ENCODE measurements at regions not wholly inside any gene's neighbourhood (a gene's known extent, or its start where the extent isn't known, plus 50 kb on each side); places are given as distances from the start of the nearest gene placed in this dataset.

GRCh38 chr2:104028061-104028460 is 825.9 kb upstream of the POU3F3 start:
- TF ChIP-seq, protein P1, sequence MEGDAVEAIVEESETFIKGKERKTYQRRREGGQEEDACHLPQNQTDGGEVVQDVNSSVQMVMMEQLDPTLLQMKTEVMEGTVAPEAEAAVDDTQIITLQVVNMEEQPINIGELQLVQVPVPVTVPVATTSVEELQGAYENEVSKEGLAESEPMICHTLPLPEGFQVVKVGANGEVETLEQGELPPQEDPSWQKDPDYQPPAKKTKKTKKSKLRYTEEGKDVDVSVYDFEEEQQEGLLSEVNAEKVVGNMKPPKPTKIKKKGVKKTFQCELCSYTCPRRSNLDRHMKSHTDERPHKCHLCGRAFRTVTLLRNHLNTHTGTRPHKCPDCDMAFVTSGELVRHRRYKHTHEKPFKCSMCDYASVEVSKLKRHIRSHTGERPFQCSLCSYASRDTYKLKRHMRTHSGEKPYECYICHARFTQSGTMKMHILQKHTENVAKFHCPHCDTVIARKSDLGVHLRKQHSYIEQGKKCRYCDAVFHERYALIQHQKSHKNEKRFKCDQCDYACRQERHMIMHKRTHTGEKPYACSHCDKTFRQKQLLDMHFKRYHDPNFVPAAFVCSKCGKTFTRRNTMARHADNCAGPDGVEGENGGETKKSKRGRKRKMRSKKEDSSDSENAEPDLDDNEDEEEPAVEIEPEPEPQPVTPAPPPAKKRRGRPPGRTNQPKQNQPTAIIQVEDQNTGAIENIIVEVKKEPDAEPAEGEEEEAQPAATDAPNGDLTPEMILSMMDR (IDR thresholded peaks at IDR 0.05): no peak
- TF ChIP-seq POLR2A (IDR thresholded peaks at IDR 0.05): no peak
